CD14-positive monocyte (primary cell): ENCODE measurements at regions not wholly inside any gene's neighbourhood (a gene's known extent, or its start where the extent isn't known, plus 50 kb on each side); places are given as distances from the start of the nearest gene placed in this dataset.

ENCODE experiments used
- DNase-seq, 3 donors: peaks; one replicate each; pipeline ENCODE4 v3.0.0-alpha.2; 2011 to 2022
- H2AFZ ChIP-seq: 2 replicates; pipeline ENCODE4 v1.6.0; 2012; ENCODE audit warnings: mild to moderate bottlenecking, low read depth, low read length, inconsistent platforms; ENCODE audit not compliant: insufficient read depth, poor library complexity, severe bottlenecking
- H3K27ac ChIP-seq, 2 donors: 1 replicate in 1 of 2; 2 replicates in 1 of 2; pipeline ENCODE4 v1.5.1; 2012 to 2013; ENCODE audit warnings: low read length in 2 of 2, control low read depth in 1 of 2, inconsistent platforms in 1 of 2, low read depth in 1 of 2, mild to moderate bottlenecking in 1 of 2
- H3K27me3 ChIP-seq, 2 donors: one replicate each; pipeline versions ENCODE4 v1.6.0 to v1.6.1; 2011 to 2013; ENCODE audit warnings: low read length in 2 of 2; ENCODE audit not compliant: control insufficient read depth in 2 of 2, insufficient read depth in 2 of 2
- H3K36me3 ChIP-seq, 2 donors: replicated peaks in 1 of 2; 1 replicate in 1 of 2; 2 replicates in 1 of 2; pipeline versions ENCODE4 v1.5.1 to v1.6.1; 2012 to 2013; ENCODE audit warnings: low read length in 2 of 2, control low read depth in 1 of 2, inconsistent platforms in 1 of 2, mild to moderate bottlenecking in 1 of 2; ENCODE audit not compliant: insufficient read depth in 2 of 2, control insufficient read depth in 1 of 2
- H3K4me1 ChIP-seq, 2 donors: 1 replicate in 1 of 2; 2 replicates in 1 of 2; pipeline versions ENCODE4 v1.5.1 to v1.6.1; 2012 to 2013; ENCODE audit warnings: low read length in 2 of 2, control low read depth in 1 of 2, inconsistent platforms in 1 of 2, mild to moderate bottlenecking in 1 of 2, moderate library complexity in 1 of 2; ENCODE audit not compliant: insufficient read depth in 2 of 2, control insufficient read depth in 1 of 2
- H3K4me2 ChIP-seq: replicated peaks from 2 replicates; pipeline ENCODE3; 2012; ENCODE audit warnings: low read length, moderate library complexity, mild to moderate bottlenecking; ENCODE audit not compliant: poor library complexity, severe bottlenecking; ENCODE audit errors: extremely low read depth
- H3K4me3 ChIP-seq, 3 experiments: fragments of 200-600 bp in 1 of 3; sonication (generic) in 1 of 3; replicated peaks in 1 of 3; 1 replicate in 2 of 3; 2 replicates in 1 of 3; pipeline ENCODE4 v1.5.1; 2011 to 2013; ENCODE audit warnings: low read length in 3 of 3, mild to moderate bottlenecking in 3 of 3, control low read depth in 2 of 3, low read depth in 2 of 3, inconsistent platforms in 1 of 3, moderate library complexity in 1 of 3
- H3K79me2 ChIP-seq: 2 replicates; pipeline ENCODE4 v1.6.0; 2012; ENCODE audit warnings: mild to moderate bottlenecking, control low read depth, inconsistent platforms, low read length, moderate library complexity; ENCODE audit not compliant: insufficient read depth
- H3K9ac ChIP-seq: 2 replicates; pipeline ENCODE4 v1.6.0; 2017; ENCODE audit warnings: low read length, mild to moderate bottlenecking; ENCODE audit not compliant: insufficient read depth, poor library complexity, severe bottlenecking
- H3K9me3 ChIP-seq, 2 donors: replicated peaks in 1 of 2; 1 replicate in 1 of 2; 2 replicates in 1 of 2; pipeline versions ENCODE4 v1.5.1 to v1.6.1; 2012 to 2013; ENCODE audit warnings: low read length in 2 of 2, control low read depth in 1 of 2; ENCODE audit not compliant: control insufficient read depth in 1 of 2, insufficient read depth in 1 of 2
- H4K20me1 ChIP-seq: 2 replicates; pipeline ENCODE4 v1.6.0; 2012; ENCODE audit warnings: mild to moderate bottlenecking, low read length, control low read depth, moderate library complexity; ENCODE audit not compliant: insufficient read depth
- H3K27ac Mint-ChIP-seq, 7 donors: one replicate each; pipeline ENCODE4 v1.8.0; 2020; ENCODE audit warnings: mild to moderate bottlenecking in 7 of 7, mixed read lengths in 7 of 7, moderate library complexity in 6 of 7, inconsistent platforms in 2 of 7
- H3K27me3 Mint-ChIP-seq, 3 donors: one replicate each; pipeline ENCODE4 v1.8.0; 2021 to 2022; ENCODE audit warnings: low read depth in 3 of 3, mild to moderate bottlenecking in 3 of 3, mixed read lengths in 3 of 3, moderate library complexity in 3 of 3, inconsistent platforms in 1 of 3
- H3K36me3 Mint-ChIP-seq, 2 donors: one replicate each; pipeline ENCODE4 v1.8.0; 2020; ENCODE audit warnings: mixed read lengths in 2 of 2, inconsistent platforms in 1 of 2, mild to moderate bottlenecking in 1 of 2
- H3K4me1 Mint-ChIP-seq: one replicate; pipeline ENCODE4 v1.8.0; 2020; ENCODE audit warnings: mild to moderate bottlenecking, mixed read lengths
- H3K4me3 Mint-ChIP-seq, 2 donors: one replicate each; pipeline ENCODE4 v1.8.0; 2020; ENCODE audit warnings: mild to moderate bottlenecking in 2 of 2, mixed read lengths in 2 of 2, moderate library complexity in 1 of 2
- H3K9me3 Mint-ChIP-seq, 7 donors: one replicate each; pipeline ENCODE4 v1.8.0; 2020 to 2022; ENCODE audit warnings: mixed read lengths in 7 of 7, mild to moderate bottlenecking in 6 of 7, moderate library complexity in 6 of 7, inconsistent platforms in 2 of 7
- CTCF ChIP-seq: fragments of 200-600 bp; IDR thresholded peaks from one replicate; pipeline ENCODE4 v1.8.0; 2022; ENCODE audit warnings: antibody characterized with exemption, mild to moderate bottlenecking
- WGBS: methylation state at CpG from one replicate; pipeline ENCODE4 v1.1.5; 2013; ENCODE audit warnings: missing lambda C conversion rate; ENCODE audit not compliant: insufficient coverage; 5-methylcytosine and 5-hydroxymethylcytosine counted together
- intact Hi-C, 2 donors: fragments of 100-400 bp; cut with micrococcal nuclease; formaldehyde crosslinking; loops; one replicate each; pipeline versions ENCODE4 v1.15.0 to v1.15.1; 2023

- no peaks in the 10 kb centered on the region for H3K9me3 ChIP-seq
- no peaks in the 10 kb centered on the region for H3K9me3 Mint-ChIP-seq
- peaks cover 12 to 19% (median 15%) of the 10 kb centered on the region in 3 donors for H3K27me3 Mint-ChIP-seq
- no peak overlapping the region for H3K27ac Mint-ChIP-seq
- peaks cover 0 to 4% of the 10 kb centered on the region in 2 donors for H3K27me3 ChIP-seq
- no peak overlapping the region for H3K4me2 ChIP-seq
- no peak overlapping the region for H3K27ac ChIP-seq
- H4K20me1 ChIP-seq = no peaks in the 10 kb centered on the region
- no peaks in the 10 kb centered on the region for H3K4me1 ChIP-seq
- 68% methylated on average over 4 of the region's 5 CpGs for WGBS
- H3K4me3 ChIP-seq = no peak overlapping the region
- TF ChIP-seq CTCF = no peak
- no peak for DNase-seq
- no peaks in the 10 kb centered on the region for H3K4me1 Mint-ChIP-seq
- H3K9ac ChIP-seq = no peak overlapping the region
- no peak overlapping the region for H3K4me3 Mint-ChIP-seq
- no peak overlapping the region for H2AFZ ChIP-seq
- no peaks in the 10 kb centered on the region for H3K36me3 ChIP-seq
- H3K79me2 ChIP-seq = no peaks in the 10 kb centered on the region
- H3K36me3 Mint-ChIP-seq = no peaks in the 10 kb centered on the region
- intact Hi-C loops = no loop called here
These were observed 233.5 kb downstream of the MIAT start for GRCh38 chr22:26890870-26891269.

- 95% methylated on average over 2 of the region's 3 CpGs for WGBS
- Histone ChIP-seq H3K4me2 (no peak overlapping the region), H3K9ac (no peak overlapping the region), H3K36me3 (no peaks in the 10 kb centered on the region), H2AFZ (no peak overlapping the region), H3K27ac (no peak overlapping the region), H3K27me3 (peaks cover 0 to 4% of the 10 kb centered on the region in 2 donors), H3K9me3 (no peaks in the 10 kb centered on the region), H3K4me3 (no peak overlapping the region), H3K4me1 (no peaks in the 10 kb centered on the region), H3K79me2 (no peaks in the 10 kb centered on the region), H4K20me1 (no peaks in the 10 kb centered on the region)
- Mint-ChIP-seq H3K27me3 (peaks cover 12 to 20% (median 19%) of the 10 kb centered on the region in 3 donors), H3K4me1 (no peaks in the 10 kb centered on the region), H3K36me3 (no peaks in the 10 kb centered on the region), H3K4me3 (no peak overlapping the region), H3K9me3 (no peaks in the 10 kb centered on the region), H3K27ac (no peak overlapping the region)
- DNase-seq = no peak
- intact Hi-C loops = no loop called here
- TF ChIP-seq CTCF = no peak
These were observed 234.0 kb downstream of the MIAT start for GRCh38 chr22:26891429-26891828.
